PFSK-1 (cell line): ENCODE measurements at regions not wholly inside any gene's neighbourhood (a gene's known extent, or its start where the extent isn't known, plus 50 kb on each side); places are given as distances from the start of the nearest gene placed in this dataset.

Experiments
- POLR2AphosphoS5 ChIP-seq: IDR thresholded peaks from 2 replicates; pipeline ENCODE4 v1.6.1; 2012; ENCODE audit warnings: low read depth, mild to moderate bottlenecking, control low read depth, low read length, moderate library complexity
- TAF1 ChIP-seq: IDR thresholded peaks from 2 replicates; pipeline ENCODE4 v1.6.1; 2012; ENCODE audit warnings: low read length, control low read depth, borderline replicate concordance; ENCODE audit not compliant: insufficient read depth

DNA sequence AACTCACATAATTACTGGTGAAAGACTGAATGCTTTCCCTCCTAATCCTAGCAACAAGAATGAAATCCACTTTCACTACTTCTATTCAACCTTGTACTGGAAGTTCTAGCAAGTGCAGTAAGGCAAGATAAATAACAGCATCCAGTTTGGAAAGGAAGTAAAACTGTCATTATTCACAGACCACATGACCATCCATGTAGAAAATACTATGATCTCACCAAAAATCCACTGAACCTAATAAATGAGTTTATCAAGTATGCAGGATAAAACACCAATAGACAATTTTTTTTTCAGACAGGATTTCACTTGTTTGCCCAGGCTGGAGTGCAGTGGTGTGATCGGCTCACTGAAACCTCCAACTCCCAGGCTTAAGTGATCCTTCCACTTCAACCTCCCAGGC, 117.7 kb downstream of the TMEM167A start:
- TF ChIP-seq TAF1, result no peak
- no peak for TF ChIP-seq POLR2AphosphoS5
